CD8-positive, alpha-beta memory T cell (primary cell): ENCODE measurements at regions not wholly inside any gene's neighbourhood (a gene's known extent, or its start where the extent isn't known, plus 50 kb on each side); places are given as distances from the start of the nearest gene placed in this dataset.

Experiments used
- CTCF ChIA-PET: fragments of 350-600 bp; sonication (Branson Sonifier 250); formaldehyde crosslinking; loops from one replicate; lab custom pipeline; 2021; ENCODE audit warnings: antibody characterized with exemption; lab: Charles Lee
- POLR2A ChIA-PET: fragments of 350-600 bp; sonication (Branson Sonifier 250); formaldehyde crosslinking; loops from one replicate; lab custom pipeline; 2021; ENCODE audit warnings: antibody characterized with exemption; lab: Charles Lee
- DNase-seq, 5 donors: peaks; one replicate each; pipeline versions ENCODE4 v3.0.0 to v3.0.0-alpha.2; 2020 to 2022; ENCODE audit warnings: mixed read lengths in 1 of 5
- H3K27ac ChIP-seq: one replicate; pipeline ENCODE4 v1.7.0; 2013; ENCODE audit warnings: low read depth, mild to moderate bottlenecking, low read length, moderate library complexity
- H3K27me3 ChIP-seq: 2 replicates; pipeline ENCODE4 v1.7.0; 2013; ENCODE audit warnings: low read length, mild to moderate bottlenecking; ENCODE audit not compliant: insufficient read depth, poor library complexity, severe bottlenecking
- H3K36me3 ChIP-seq: 2 replicates; pipeline ENCODE4 v1.7.0; 2013; ENCODE audit warnings: mild to moderate bottlenecking, low read length, moderate library complexity; ENCODE audit not compliant: insufficient read depth
- H3K4me1 ChIP-seq: 2 replicates; pipeline ENCODE4 v1.7.0; 2013; ENCODE audit warnings: mild to moderate bottlenecking, low read length, moderate library complexity; ENCODE audit not compliant: insufficient read depth
- H3K4me3 ChIP-seq: 2 replicates; pipeline ENCODE4 v1.7.0; 2013; ENCODE audit warnings: mild to moderate bottlenecking, low read length
- H3K9me3 ChIP-seq: 2 replicates; pipeline ENCODE4 v1.7.0; 2013; ENCODE audit warnings: mild to moderate bottlenecking, low read length
- H3K27ac Mint-ChIP-seq, 8 donors: one replicate each; pipeline ENCODE4 v1.8.0; 2020 to 2021; ENCODE audit warnings: mixed read lengths in 8 of 8, mild to moderate bottlenecking in 6 of 8, inconsistent platforms in 3 of 8, moderate library complexity in 3 of 8
- H3K27me3 Mint-ChIP-seq, 2 donors: one replicate each; pipeline ENCODE4 v1.8.0; 2020 to 2021; ENCODE audit warnings: mixed read lengths in 2 of 2, mild to moderate bottlenecking in 1 of 2, moderate library complexity in 1 of 2
- H3K36me3 Mint-ChIP-seq, 3 donors: one replicate each; pipeline ENCODE4 v1.8.0; 2020 to 2021; ENCODE audit warnings: mixed read lengths in 3 of 3, inconsistent platforms in 1 of 3, mild to moderate bottlenecking in 1 of 3
- H3K4me1 Mint-ChIP-seq, 3 donors: one replicate each; pipeline ENCODE4 v1.8.0; 2020 to 2021; ENCODE audit warnings: mixed read lengths in 3 of 3, inconsistent platforms in 1 of 3, mild to moderate bottlenecking in 1 of 3
- H3K4me3 Mint-ChIP-seq, 7 donors: one replicate each; pipeline ENCODE4 v1.8.0; 2020 to 2021; ENCODE audit warnings: mixed read lengths in 7 of 7, mild to moderate bottlenecking in 6 of 7, moderate library complexity in 4 of 7, inconsistent platforms in 2 of 7
- H3K9me3 Mint-ChIP-seq, 5 donors: one replicate each; pipeline ENCODE4 v1.8.0; 2020 to 2022; ENCODE audit warnings: mixed read lengths in 5 of 5, mild to moderate bottlenecking in 3 of 5, moderate library complexity in 2 of 5, inconsistent platforms in 1 of 5

- H3K27ac Mint-ChIP-seq = no peak overlapping the region
- no peak for DNase-seq
- Histone ChIP-seq H3K9me3 (no peaks in the 10 kb centered on the region), H3K4me1 (no peaks in the 10 kb centered on the region), H3K36me3 (no peaks in the 10 kb centered on the region), H3K27ac (no peak overlapping the region), H3K4me3 (no peak overlapping the region), H3K27me3 (no peaks in the 10 kb centered on the region)
- POLR2A ChIA-PET = no interaction called here
- no peaks in the 10 kb centered on the region for H3K9me3 Mint-ChIP-seq
- H3K27me3 Mint-ChIP-seq = no peaks in the 10 kb centered on the region
- H3K4me1 Mint-ChIP-seq = no peaks in the 10 kb centered on the region
- no peak overlapping the region for H3K4me3 Mint-ChIP-seq
- CTCF ChIA-PET = no interaction called here
- no peaks in the 10 kb centered on the region for H3K36me3 Mint-ChIP-seq
These were observed 177.5 kb downstream of the DAD1 start for GRCh38 chr14:22411398-22412055.

DNA sequence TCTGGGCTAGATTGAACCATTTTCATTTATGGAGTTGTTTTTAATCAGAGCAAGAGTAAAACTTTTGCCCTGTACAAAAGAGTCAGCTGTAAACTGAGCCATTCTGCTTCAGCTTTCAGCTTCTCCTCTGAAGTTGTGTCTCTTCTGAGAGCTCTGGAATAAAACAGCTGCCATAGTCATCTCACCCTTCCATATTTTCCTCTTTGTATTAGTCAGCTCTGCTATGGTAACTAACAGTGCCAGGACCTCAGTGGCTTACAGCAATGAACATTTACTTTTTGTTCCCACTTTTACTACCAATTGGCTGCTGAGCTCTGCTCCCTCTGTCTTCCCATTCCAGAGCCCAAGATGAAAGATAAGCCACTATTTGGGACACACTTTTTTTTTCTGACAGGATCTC lies 178.5 kb downstream of the DAD1 start:
- Mint-ChIP-seq H3K9me3 (no peaks in the 10 kb centered on the region), H3K4me3 (no peak overlapping the region), H3K27ac (no peak overlapping the region), H3K36me3 (no peaks in the 10 kb centered on the region), H3K4me1 (no peaks in the 10 kb centered on the region), H3K27me3 (no peaks in the 10 kb centered on the region)
- Histone ChIP-seq H3K27me3 (no peaks in the 10 kb centered on the region), H3K9me3 (no peaks in the 10 kb centered on the region), H3K4me1 (no peaks in the 10 kb centered on the region), H3K27ac (no peak overlapping the region), H3K36me3 (no peaks in the 10 kb centered on the region), H3K4me3 (no peak overlapping the region)
- DNase-seq = no peak
- POLR2A ChIA-PET = no interaction called here
- CTCF ChIA-PET = no interaction called here

GRCh38 chr14:22409006-22409405 lies 180.0 kb downstream of the DAD1 start:
- no peaks in the 10 kb centered on the region for H3K9me3 Mint-ChIP-seq
- H3K4me3 Mint-ChIP-seq = no peak overlapping the region
- no peaks in the 10 kb centered on the region for H3K36me3 Mint-ChIP-seq
- H3K27me3 Mint-ChIP-seq = no peaks in the 10 kb centered on the region
- Histone ChIP-seq H3K36me3 (no peaks in the 10 kb centered on the region), H3K27ac (no peak overlapping the region), H3K4me1 (no peaks in the 10 kb centered on the region), H3K9me3 (no peaks in the 10 kb centered on the region), H3K4me3 (no peak overlapping the region), H3K27me3 (no peaks in the 10 kb centered on the region)
- ChIA-PET CTCF (no interaction called here), POLR2A (no interaction called here)
- no peaks in the 10 kb centered on the region for H3K4me1 Mint-ChIP-seq
- no peak for DNase-seq
- no peak overlapping the region for H3K27ac Mint-ChIP-seq

- Mint-ChIP-seq H3K4me1 (no peaks in the 10 kb centered on the region), H3K36me3 (no peaks in the 10 kb centered on the region), H3K4me3 (no peak overlapping the region), H3K27me3 (no peaks in the 10 kb centered on the region), H3K27ac (no peak overlapping the region), H3K9me3 (no peaks in the 10 kb centered on the region)
- H3K27me3 ChIP-seq = no peaks in the 10 kb centered on the region
- CTCF ChIA-PET = no interaction called here
- H3K27ac ChIP-seq = no peak overlapping the region
- H3K9me3 ChIP-seq = no peaks in the 10 kb centered on the region
- H3K4me1 ChIP-seq = no peaks in the 10 kb centered on the region
- H3K4me3 ChIP-seq = no peak overlapping the region
- POLR2A ChIA-PET = no interaction called here
- no peak for DNase-seq
- H3K36me3 ChIP-seq = no peaks in the 10 kb centered on the region
These were observed 180.5 kb downstream of the DAD1 start for GRCh38 chr14:22408547-22408946.

DNA sequence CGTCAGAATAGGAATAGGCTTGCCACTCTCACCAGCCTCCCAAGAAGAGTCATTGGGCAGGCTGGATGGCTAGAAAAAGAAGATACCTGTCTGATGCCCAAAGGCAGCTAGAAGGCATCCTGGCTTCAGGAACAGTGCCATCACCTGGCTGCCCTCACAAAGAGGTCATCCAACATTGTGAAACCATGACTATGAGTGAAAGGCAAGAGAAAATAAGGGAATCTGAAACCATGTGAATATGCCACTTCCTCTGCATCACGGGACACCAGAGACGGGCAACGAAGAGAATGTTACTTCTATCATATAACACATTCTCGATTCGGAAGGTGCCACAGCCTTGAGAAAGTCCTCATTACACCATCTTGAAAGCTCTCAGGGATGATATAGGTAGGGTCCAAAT lies 182.0 kb downstream of the DAD1 start:
- Histone ChIP-seq H3K9me3 (no peaks in the 10 kb centered on the region), H3K27me3 (no peaks in the 10 kb centered on the region), H3K27ac (no peak overlapping the region), H3K36me3 (no peaks in the 10 kb centered on the region), H3K4me3 (no peak overlapping the region), H3K4me1 (no peaks in the 10 kb centered on the region)
- Mint-ChIP-seq H3K4me1 (no peaks in the 10 kb centered on the region), H3K27ac (no peak overlapping the region), H3K36me3 (no peaks in the 10 kb centered on the region), H3K27me3 (no peaks in the 10 kb centered on the region), H3K4me3 (no peak overlapping the region), H3K9me3 (no peaks in the 10 kb centered on the region)
- DNase-seq = no peak
- ChIA-PET CTCF (no interaction called here), POLR2A (no interaction called here)

- no peaks in the 10 kb centered on the region for H3K4me1 Mint-ChIP-seq
- H3K36me3 Mint-ChIP-seq = no peaks in the 10 kb centered on the region
- no peak overlapping the region for H3K27ac Mint-ChIP-seq
These were observed 183.8 kb downstream of the DAD1 start for GRCh38 chr14:22405201-22405600.

GRCh38 chr14:22403296-22403695 lies 185.7 kb downstream of the DAD1 start:
- Mint-ChIP-seq H3K27me3 (no peaks in the 10 kb centered on the region), H3K36me3 (no peaks in the 10 kb centered on the region), H3K9me3 (no peaks in the 10 kb centered on the region), H3K4me3 (no peak overlapping the region), H3K27ac (no peak overlapping the region), H3K4me1 (no peaks in the 10 kb centered on the region)
- Histone ChIP-seq H3K36me3 (no peaks in the 10 kb centered on the region), H3K27ac (no peak overlapping the region), H3K9me3 (no peaks in the 10 kb centered on the region), H3K4me1 (no peaks in the 10 kb centered on the region), H3K27me3 (no peaks in the 10 kb centered on the region), H3K4me3 (no peak overlapping the region)
- no peak for DNase-seq
- POLR2A ChIA-PET = no interaction called here
- CTCF ChIA-PET = no interaction called here

More at GRCh38 chr14:22405201-22405600, 183.8 kb downstream of the DAD1 start:
- ChIA-PET CTCF (no interaction called here), POLR2A (no interaction called here)
- H3K27ac ChIP-seq = no peak overlapping the region
- no peaks in the 10 kb centered on the region for H3K36me3 ChIP-seq
- Mint-ChIP-seq H3K9me3 (no peaks in the 10 kb centered on the region), H3K27me3 (no peaks in the 10 kb centered on the region), H3K4me3 (no peak overlapping the region)
- H3K9me3 ChIP-seq = no peaks in the 10 kb centered on the region
- H3K4me1 ChIP-seq = no peaks in the 10 kb centered on the region
- no peak overlapping the region for H3K4me3 ChIP-seq
- no peaks in the 10 kb centered on the region for H3K27me3 ChIP-seq
- no peak for DNase-seq

- DNase-seq = no peak
- Histone ChIP-seq H3K27me3 (no peaks in the 10 kb centered on the region), H3K27ac (no peak overlapping the region), H3K4me1 (no peaks in the 10 kb centered on the region), H3K36me3 (no peaks in the 10 kb centered on the region), H3K9me3 (no peaks in the 10 kb centered on the region), H3K4me3 (no peak overlapping the region)
- no peaks in the 10 kb centered on the region for H3K27me3 Mint-ChIP-seq
- no peak overlapping the region for H3K4me3 Mint-ChIP-seq
- no peaks in the 10 kb centered on the region for H3K36me3 Mint-ChIP-seq
- H3K4me1 Mint-ChIP-seq = no peaks in the 10 kb centered on the region
- ChIA-PET POLR2A (no interaction called here), CTCF (no interaction called here)
- no peaks in the 10 kb centered on the region for H3K9me3 Mint-ChIP-seq
- H3K27ac Mint-ChIP-seq = no peak overlapping the region
These were observed 188.3 kb downstream of the DAD1 start for GRCh38 chr14:22400655-22401259.
